Lower leg skin (tissue), 3 donors: ENCODE measurements at regions not wholly inside any gene's neighbourhood (a gene's known extent, or its start where the extent isn't known, plus 50 kb on each side); places are given as distances from the start of the nearest gene placed in this dataset.
"Not testable (repeated sequence)": the region's sequence is repeated elsewhere in the genome, so short reads cannot be mapped to it uniquely, and the experiment has no call there.

ENCODE experiments used
- CTCF ChIP-seq, 3 donors: fragments of 450-650 bp; IDR thresholded peaks; one replicate each; pipeline ENCODE4 v1.5.1; 2016; ENCODE audit warnings: antibody characterized with exemption in 3 of 3, mild to moderate bottlenecking in 3 of 3, moderate library complexity in 2 of 3
- POLR2A ChIP-seq, 2 donors: fragments of 450-650 bp; IDR thresholded peaks; one replicate each; pipeline ENCODE4 v1.6.1; 2016 to 2017; ENCODE audit warnings: antibody characterized with exemption in 2 of 2, mild to moderate bottlenecking in 1 of 2, moderate library complexity in 1 of 2

GRCh38 chr9:95680306-95680705 is 163.5 kb upstream of the PTCH1 start:
- not testable (repeated sequence) for TF ChIP-seq CTCF, POLR2A (IDR thresholded peaks at IDR 0.05)
